Stomach (tissue), 8 donors: ENCODE measurements at regions not wholly inside any gene's neighbourhood (a gene's known extent, or its start where the extent isn't known, plus 50 kb on each side); places are given as distances from the start of the nearest gene placed in this dataset.

Source experiments
- DNase-seq, 2 donors: peaks; one replicate each; pipeline versions ENCODE4 v3.0.0 to v3.0.0-alpha.2; 2013 to 2019
- H3K27ac ChIP-seq, 5 donors: fragments of 200-600 bp in 4 of 5; sonication (generic) in 4 of 5; one replicate each; pipeline ENCODE4 v1.5.1; 2013 to 2019; ENCODE audit warnings: mild to moderate bottlenecking in 1 of 5, moderate library complexity in 1 of 5
- H3K27me3 ChIP-seq, 3 donors: fragments of 200-600 bp; sonication (generic); one replicate each; pipeline ENCODE4 v1.5.1; 2017 to 2019; ENCODE audit warnings: mixed run types in 1 of 3
- H3K36me3 ChIP-seq, 4 donors: fragments of 200-600 bp; sonication (generic); 1 replicate in 3 of 4; 2 replicates in 1 of 4; pipeline ENCODE4 v1.5.1; 2016 to 2019
- H3K4me1 ChIP-seq, 4 donors: fragments of 200-600 bp; sonication (generic); one replicate each; pipeline ENCODE4 v1.5.1; 2016 to 2019
- H3K4me3 ChIP-seq, 4 donors: fragments of 200-600 bp; sonication (generic) in 3 of 4; one replicate each; pipeline ENCODE4 v1.5.1; 2016 to 2019; ENCODE audit warnings: mild to moderate bottlenecking in 1 of 4
- H3K9me3 ChIP-seq, 4 donors: fragments of 200-600 bp; sonication (generic); one replicate each; pipeline ENCODE4 v1.5.1; 2016 to 2019
- EP300 ChIP-seq: sonication (generic); formaldehyde crosslinking; IDR thresholded peaks from one replicate; pipeline ENCODE4 v1.6.1; 2017; ENCODE audit warnings: antibody characterized with exemption
- POLR2A ChIP-seq, 4 donors: fragments of 450-650 bp; IDR thresholded peaks; one replicate each; pipeline ENCODE4 v1.6.1; 2016; ENCODE audit warnings: antibody characterized with exemption in 4 of 4, control low read depth in 2 of 4, mild to moderate bottlenecking in 1 of 4, moderate library complexity in 1 of 4
- POLR2AphosphoS5 ChIP-seq, 3 donors: sonication (generic); formaldehyde crosslinking; IDR thresholded peaks; one replicate each; pipeline ENCODE4 v1.6.1; 2016; ENCODE audit warnings: antibody characterized with exemption in 3 of 3
- WGBS, 5 donors: extraction: QIAGEN DNeasy Blood & Tissue Kit in 3 of 5; methylation state at CpG; one replicate each; pipeline versions ENCODE4 v1.1.5 to v1.1.7; 2013 to 2018; 5-methylcytosine and 5-hydroxymethylcytosine counted together
- intact Hi-C: fragments of 100-400 bp; cut with DNase I; formaldehyde crosslinking; loops from one replicate; pipeline ENCODE4 v1.15.1; 2023; ENCODE audit warnings: low total_unique reads
- TF ChIP-seq, protein P1 (sequence below), 7 experiments: fragments of 450-650 bp in 4 of 7; fragments of 200-600 bp in 3 of 7; sonication (generic) in 3 of 7; IDR thresholded peaks; one replicate each; pipeline ENCODE4 v1.5.1; 2016 to 2019; ENCODE audit warnings: antibody characterized with exemption in 7 of 7, control low read depth in 2 of 7, mild to moderate bottlenecking in 1 of 7
- donor health status: healthy with polysubstance abuse.
- donor health status: Bipolar disorder and iron deficiency.
- donor health status: healthy.

DNA sequence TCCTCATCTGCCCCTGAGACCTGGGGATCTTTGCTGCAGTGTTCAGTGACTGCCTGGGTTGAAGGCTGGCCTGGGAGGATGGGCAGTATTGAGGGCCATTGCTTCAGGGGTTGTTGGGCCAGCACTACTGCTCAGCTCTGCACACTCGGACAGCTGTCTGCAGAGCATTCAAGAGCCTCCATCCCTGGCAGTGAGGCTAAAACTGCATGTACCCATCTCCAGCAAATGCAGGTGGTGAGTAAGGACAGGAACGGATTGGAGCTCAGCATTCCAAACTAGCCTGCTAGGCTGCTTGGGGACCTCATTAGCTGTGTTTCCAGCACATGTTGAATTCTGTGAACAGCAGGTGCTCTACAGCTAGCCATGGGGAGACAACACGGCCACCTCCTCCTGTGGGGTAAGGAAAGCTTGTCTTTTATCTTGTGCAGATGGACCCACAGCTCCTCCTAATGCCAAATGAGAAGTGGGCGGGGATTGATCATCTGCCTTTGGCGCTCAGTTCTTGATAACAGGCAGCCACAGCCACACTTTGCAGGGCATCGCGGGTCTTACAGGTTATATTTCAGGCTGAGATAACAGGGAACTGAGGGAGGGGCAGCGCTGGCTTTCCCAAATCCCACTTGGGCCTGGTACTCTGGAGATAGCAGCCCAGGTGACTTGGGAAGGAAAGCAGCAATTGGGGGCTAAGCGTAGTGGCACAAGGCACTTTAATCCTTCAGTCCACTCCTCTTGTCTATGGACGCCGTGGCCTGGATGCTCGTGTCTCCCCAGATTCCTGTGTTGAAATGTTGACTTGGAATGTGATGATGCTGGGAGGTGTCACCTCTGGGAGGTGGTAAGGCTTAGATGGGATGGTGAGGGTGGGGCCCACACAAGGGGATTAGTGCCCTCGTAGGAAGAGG lies 254.5 kb upstream of the B3GAT1 start:
- Histone ChIP-seq H3K36me3 (no peaks in the 10 kb centered on the region), H3K4me3 (no peak overlapping the region), H3K4me1 (no peaks in the 10 kb centered on the region), H3K9me3 (no peaks in the 10 kb centered on the region), H3K27me3 (peaks cover 0 to 27% (median 7%) of the 10 kb centered on the region in 3 donors), H3K27ac (no peak overlapping the region)
- DNase-seq = peak in 1 of 2 donors; percentile 18
- intact Hi-C loops = no loop called here
- no peak for TF ChIP-seq POLR2AphosphoS5 (IDR thresholded peaks at IDR 0.05)
- no peak for TF ChIP-seq POLR2A (IDR thresholded peaks at IDR 0.05)
- no peak for TF ChIP-seq EP300
- TF ChIP-seq, protein P1, sequence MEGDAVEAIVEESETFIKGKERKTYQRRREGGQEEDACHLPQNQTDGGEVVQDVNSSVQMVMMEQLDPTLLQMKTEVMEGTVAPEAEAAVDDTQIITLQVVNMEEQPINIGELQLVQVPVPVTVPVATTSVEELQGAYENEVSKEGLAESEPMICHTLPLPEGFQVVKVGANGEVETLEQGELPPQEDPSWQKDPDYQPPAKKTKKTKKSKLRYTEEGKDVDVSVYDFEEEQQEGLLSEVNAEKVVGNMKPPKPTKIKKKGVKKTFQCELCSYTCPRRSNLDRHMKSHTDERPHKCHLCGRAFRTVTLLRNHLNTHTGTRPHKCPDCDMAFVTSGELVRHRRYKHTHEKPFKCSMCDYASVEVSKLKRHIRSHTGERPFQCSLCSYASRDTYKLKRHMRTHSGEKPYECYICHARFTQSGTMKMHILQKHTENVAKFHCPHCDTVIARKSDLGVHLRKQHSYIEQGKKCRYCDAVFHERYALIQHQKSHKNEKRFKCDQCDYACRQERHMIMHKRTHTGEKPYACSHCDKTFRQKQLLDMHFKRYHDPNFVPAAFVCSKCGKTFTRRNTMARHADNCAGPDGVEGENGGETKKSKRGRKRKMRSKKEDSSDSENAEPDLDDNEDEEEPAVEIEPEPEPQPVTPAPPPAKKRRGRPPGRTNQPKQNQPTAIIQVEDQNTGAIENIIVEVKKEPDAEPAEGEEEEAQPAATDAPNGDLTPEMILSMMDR (IDR thresholded peaks at IDR 0.05) = no peak
- WGBS, 5 donors = 80 to 87% (median 85%) methylated on average over 13 of the region's 13 CpGs

DNA sequence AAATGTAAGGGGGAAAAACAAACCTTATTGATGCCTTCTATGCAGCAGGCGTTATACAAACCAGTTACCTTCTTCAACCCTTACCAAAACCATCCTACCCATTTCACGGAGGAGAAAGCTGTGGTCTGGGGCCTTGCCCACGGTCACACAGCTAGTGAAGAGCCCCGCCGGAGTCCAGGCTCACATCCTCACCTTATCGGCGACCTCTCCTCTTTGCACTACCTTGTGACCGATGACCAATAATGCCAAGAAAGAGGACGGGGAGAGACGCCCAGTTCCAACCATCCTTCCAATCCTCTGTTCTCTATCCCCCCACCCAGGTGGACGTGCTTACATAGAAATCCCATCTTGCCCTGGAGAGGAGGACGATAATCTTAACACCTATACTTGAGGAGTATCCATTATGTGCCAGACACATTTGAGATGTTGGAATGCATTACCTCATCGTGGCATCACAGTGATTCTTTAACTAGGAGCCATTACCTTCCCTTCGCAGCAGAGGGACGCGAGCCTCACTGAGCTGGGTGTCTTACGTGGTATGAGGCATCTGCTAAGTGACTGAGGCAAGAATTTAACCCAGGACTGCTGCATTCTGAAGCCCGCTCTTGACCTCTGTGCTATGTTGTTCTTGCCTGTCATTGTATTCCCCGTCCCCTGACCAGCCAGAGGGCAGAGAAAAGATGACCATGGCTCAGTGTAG lies 253.7 kb upstream of the B3GAT1 start:
- DNase-seq = peak in 1 of 2 donors; percentile 1
- TF ChIP-seq POLR2A (IDR thresholded peaks at IDR 0.05) (no peak), EP300 (no peak), POLR2AphosphoS5 (IDR thresholded peaks at IDR 0.05) (no peak)
- TF ChIP-seq, protein P1 (IDR thresholded peaks at IDR 0.05) = no peak
- Histone ChIP-seq H3K4me3 (no peak overlapping the region), H3K27me3 (peaks cover 0 to 19% (median 0%) of the 10 kb centered on the region in 3 donors), H3K27ac (no peak overlapping the region), H3K36me3 (no peaks in the 10 kb centered on the region), H3K9me3 (no peaks in the 10 kb centered on the region), H3K4me1 (no peaks in the 10 kb centered on the region)
- intact Hi-C loops = no loop called here
- WGBS, 5 donors = 83 to 86% (median 84%) methylated on average over 19 of the region's 19 CpGs

DNA sequence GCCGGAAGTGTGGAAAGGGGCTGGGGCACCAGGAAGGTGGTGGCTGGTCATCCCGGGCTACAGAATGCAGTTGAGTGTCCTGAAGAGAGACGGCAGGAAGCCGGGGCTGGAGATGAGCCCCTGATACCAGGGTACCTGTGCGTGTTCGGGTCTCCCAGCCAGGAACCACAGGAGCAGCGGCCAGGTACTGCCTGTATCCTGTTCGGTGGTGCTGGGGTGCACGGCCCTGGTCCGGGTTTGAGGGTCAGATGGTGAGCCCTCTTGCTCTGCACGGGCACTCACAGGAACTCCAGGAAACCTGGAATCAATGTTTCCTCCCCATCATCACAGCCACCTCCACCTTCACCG lies 253.1 kb upstream of the B3GAT1 start:
- H3K4me1 ChIP-seq = no peaks in the 10 kb centered on the region
- WGBS, 5 donors = 85 to 96% (median 87%) methylated on average over 12 of the region's 12 CpGs
- intact Hi-C loops = no loop called here
- H3K4me3 ChIP-seq = no peak overlapping the region
- no peaks in the 10 kb centered on the region for H3K36me3 ChIP-seq
- TF ChIP-seq POLR2A (IDR thresholded peaks at IDR 0.05) (no peak), POLR2AphosphoS5 (IDR thresholded peaks at IDR 0.05) (no peak), EP300 (no peak)
- TF ChIP-seq, protein P1 (IDR thresholded peaks at IDR 0.05) = no peak
- H3K27me3 ChIP-seq = peaks cover 0 to 13% (median 0%) of the 10 kb centered on the region in 3 donors
- peak in 1 of 2 donors; percentile 20 for DNase-seq
- no peak overlapping the region for H3K27ac ChIP-seq
- H3K9me3 ChIP-seq = no peaks in the 10 kb centered on the region

DNA sequence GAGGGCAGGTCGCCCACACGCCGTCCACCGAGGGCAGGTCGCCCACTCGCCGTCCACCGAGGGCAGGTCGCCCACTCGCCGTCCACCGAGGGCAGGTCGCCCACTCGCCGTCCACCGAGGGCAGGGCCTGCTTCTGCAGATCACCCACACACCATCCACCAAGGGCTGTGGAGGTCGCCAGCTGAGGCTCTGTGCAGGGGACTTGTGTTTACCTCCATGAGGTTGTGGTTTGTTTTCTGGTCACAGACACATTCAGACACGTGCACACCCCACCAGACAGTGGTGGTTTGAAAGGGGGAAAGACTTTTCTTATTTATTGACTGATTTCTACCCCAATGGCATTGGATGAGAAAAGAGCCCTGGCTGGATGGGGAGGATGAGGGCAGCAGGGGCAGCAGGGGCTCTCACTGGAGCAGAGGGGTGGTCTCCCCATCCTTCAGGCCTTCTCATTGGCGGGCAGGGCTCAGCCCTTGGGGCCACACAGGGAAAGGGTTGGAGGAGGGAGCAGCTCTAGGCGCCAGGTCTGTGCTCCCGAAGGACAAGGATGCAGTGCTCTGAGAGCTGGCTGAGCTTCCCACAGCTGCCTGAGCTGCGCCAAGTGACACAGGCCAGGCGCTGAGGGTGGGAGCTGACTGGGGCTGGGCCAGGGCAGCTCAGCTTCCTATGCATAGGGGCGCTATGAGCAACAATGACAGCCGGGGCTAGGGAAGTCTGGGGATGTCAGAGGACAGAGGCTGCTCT lies 252.6 kb upstream of the B3GAT1 start:
- peak in 1 of 2 donors; percentile 14 for DNase-seq
- TF ChIP-seq POLR2AphosphoS5 (IDR thresholded peaks at IDR 0.05) (no peak), EP300 (no peak), POLR2A (IDR thresholded peaks at IDR 0.05) (no peak)
- TF ChIP-seq, protein P1 (IDR thresholded peaks at IDR 0.05) = no peak

More for the DNA sequence above, 252.6 kb upstream of the B3GAT1 start:
- 73 to 84% (median 82%) methylated on average over 8 to 25 of the region's 25 CpGs for WGBS, 5 donors
- Histone ChIP-seq H3K27ac (no peak overlapping the region), H3K36me3 (no peaks in the 10 kb centered on the region), H3K4me1 (no peaks in the 10 kb centered on the region), H3K27me3 (peaks cover 0 to 13% (median 0%) of the 10 kb centered on the region in 3 donors), H3K4me3 (no peak overlapping the region), H3K9me3 (peaks cover 0 to 5% (median 1%) of the 10 kb centered on the region in 4 donors)
- intact Hi-C loops = no loop called here
